Posterior cingulate gyrus (tissue), 11 donors: ENCODE measurements at regions not wholly inside any gene's neighbourhood (a gene's known extent, or its start where the extent isn't known, plus 50 kb on each side); places are given as distances from the start of the nearest gene placed in this dataset.
A peak's percentile ranks its signal among the peaks of the same experiment; 100 is the strongest.

Source experiments
- DNase-seq, 10 donors: peaks; one replicate each; pipeline versions ENCODE4 v3.0.0 to v3.0.0-alpha.2; 2020 to 2021; ENCODE audit warnings: mixed read lengths in 3 of 10
- intact Hi-C: fragments of 100-400 bp; cut with DNase I; formaldehyde crosslinking; loops from one replicate; pipeline ENCODE4 v1.15.1; 2023

GRCh38 chr2:8510519-8510918 lies 171.3 kb upstream of the ID2 start:
- DNase-seq: peak in 2 of 10 donors; percentile 21 to 29
- intact Hi-C loops: no loop called here

DNA sequence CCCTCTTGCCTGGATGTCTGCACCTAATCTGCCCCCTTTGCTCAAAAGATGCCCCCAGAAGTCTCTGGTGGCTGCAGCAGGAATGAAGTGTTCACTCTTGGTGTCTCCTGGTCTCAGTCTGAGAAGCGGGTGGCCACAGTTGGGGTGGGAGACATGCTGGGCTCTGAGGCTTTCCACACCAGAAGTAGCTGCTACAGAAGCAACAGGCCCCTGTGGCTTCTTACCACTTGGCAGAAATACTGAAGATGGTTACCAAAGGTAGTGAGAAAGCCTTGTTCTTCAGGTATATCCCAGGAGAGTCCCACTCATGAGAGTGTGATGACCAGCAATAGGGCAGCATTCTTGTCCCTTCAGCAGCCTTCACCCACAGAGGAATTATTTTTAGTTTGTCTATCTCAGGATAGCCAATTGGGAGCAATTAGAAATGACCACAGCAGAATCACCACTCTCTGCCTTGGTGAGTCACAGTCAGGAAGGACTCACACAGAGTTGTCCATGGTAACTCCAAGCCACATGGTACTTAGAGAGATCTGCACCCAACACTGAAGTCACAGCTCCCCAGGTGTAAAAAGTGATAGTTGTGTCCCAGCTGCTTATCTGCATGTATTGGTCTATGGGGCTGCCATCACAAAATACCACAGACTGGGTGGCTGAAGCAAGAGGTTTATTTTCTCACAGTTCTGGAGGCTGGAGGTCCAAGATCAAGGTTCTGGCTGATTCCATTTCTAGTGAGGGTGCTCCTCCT lies 169.8 kb upstream of the ID2 start:
- DNase-seq: peak in 1 of 10 donors; percentile 20
- intact Hi-C loops: no loop called here

- peak in 1 of 10 donors; percentile 42 for DNase-seq
- intact Hi-C loops: no loop called here
Observed at GRCh38 chr2:8513601-8514273, 168.1 kb upstream of the ID2 start.

- no peak for DNase-seq
- intact Hi-C loops: no loop called here
Observed at GRCh38 chr2:8514274-8514662, 167.6 kb upstream of the ID2 start.

- intact Hi-C loops: no loop called here
- peak in 2 of 10 donors; percentile 53 to 59 for DNase-seq
Observed at GRCh38 chr2:8514796-8515758, 166.8 kb upstream of the ID2 start.

DNA sequence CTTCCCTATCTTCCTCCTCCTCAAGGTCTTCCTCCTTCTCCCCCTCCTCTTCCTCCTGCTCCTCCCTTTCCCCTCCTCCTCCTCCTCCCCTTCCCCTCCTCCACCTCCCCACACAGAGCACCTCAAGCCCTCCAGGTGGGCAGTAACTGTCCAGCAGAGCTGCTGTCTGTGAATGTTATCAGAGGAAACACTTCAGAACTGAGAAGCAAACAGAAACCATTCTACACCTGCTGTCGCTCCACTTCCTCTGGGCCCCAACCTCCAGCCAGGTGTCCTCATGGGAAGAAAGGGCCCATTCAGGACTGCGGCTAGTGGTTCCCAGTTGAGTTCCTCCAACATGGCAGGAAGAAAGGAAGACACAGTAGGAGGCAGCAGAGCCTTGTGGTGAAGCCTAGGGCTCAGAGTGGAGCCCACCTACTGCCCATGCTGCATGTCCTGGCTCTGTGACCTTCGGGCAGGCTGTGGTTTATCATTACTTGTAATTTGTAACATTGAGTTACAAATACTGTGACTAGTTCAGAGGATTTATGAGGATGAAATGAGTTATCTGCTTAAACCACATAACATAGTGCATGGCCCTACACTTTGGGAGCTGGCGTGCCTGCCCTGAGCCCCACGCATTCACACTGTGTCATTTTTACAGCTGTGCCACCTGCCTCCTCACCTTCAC lies 165.9 kb upstream of the ID2 start:
- intact Hi-C loops: no loop called here
- DNase-seq: peak in 2 of 10 donors; percentile 12 to 35

- intact Hi-C loops: no loop called here
Observed at GRCh38 chr2:8517850-8518498, 163.9 kb upstream of the ID2 start.

DNA sequence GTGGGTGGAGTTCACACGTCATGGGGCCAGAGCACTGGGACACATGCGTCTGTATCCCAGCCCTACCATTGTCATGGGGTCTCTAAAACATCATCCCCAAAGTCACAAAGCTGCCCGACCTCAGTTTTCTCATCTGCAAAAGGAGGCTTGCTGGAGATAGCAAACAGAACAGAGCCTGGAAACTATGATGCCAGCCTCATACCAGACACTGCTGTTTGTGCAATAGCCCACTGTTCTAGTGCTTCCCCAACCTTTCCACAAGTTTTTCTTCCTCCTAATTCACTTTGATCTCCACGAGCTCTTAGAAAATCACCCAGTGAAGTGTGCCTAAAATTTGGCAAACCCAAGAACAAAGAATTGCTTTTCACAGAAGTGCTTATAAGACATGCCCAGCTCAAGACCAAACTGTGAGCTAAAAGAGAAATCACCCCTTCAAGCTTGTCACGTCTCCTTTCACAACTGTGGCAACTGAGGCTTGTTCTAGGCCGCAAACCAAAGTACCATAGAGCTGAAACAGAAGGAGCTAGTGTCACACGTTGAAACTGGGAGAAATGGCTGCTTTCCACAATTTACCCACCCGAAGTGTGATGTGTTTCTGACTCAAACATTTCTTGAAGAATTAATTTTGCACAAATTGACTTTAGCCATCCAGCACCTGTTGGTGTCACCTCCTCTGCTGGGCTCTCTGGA lies 162.7 kb upstream of the ID2 start:
- no peak for DNase-seq
- intact Hi-C loops: no loop called here

More at GRCh38 chr2:8517850-8518498, 163.9 kb upstream of the ID2 start:
- peak in 1 of 10 donors; percentile 35 for DNase-seq

DNA sequence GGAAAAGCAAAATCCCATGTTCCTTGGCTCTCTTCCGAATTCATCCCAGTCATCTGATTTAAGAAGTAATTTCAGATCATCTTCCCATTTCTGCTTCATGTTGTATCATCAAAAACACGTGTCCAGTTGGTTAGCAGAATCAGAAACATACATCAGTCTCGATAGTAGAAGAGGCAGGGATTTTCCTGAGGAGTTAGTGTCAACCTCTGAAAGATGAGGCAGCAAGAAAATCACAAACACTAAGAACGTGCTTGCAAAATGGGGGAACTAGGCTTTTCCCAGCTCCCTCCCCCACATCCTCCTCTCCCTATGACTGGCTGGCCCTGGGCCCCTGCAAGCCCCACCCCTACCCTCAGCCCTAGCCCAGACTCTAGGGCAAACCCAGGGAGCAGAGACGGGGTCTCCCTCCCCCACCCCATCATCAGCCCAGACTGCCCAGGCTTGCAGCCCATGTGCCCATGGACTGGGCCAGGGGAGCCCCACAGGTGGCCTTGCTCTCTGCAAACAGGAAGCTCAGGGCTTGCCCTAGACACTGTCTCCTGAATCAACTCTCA lies 161.0 kb upstream of the ID2 start:
- DNase-seq: peak in 1 of 10 donors; percentile 35
- intact Hi-C loops: no loop called here

- intact Hi-C loops: no loop called here
Observed at GRCh38 chr2:8522687-8523086, 159.2 kb upstream of the ID2 start.

DNA sequence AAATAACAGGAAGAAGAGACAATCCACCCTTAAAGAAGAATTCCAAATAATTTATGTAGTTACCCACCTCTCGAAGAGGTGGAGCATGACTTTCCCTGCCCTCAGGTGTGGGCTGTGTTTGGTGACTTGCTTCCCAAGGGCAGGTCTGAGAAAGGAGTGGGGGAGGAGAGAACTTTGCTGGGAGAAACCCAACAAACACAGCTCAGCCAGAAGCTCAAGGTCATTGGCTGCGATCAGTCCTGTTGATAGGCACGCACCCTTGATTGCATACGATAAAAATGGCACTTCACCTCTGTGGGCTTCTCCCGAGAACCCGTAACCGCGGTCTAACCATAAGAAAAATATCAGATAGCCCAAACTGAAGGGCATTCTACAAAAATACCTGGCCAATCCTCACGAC lies 157.5 kb upstream of the ID2 start:
- peak in 1 of 10 donors; percentile 20 for DNase-seq
- intact Hi-C loops: no loop called here

More at GRCh38 chr2:8522687-8523086, 159.2 kb upstream of the ID2 start:
- no peak for DNase-seq

DNA sequence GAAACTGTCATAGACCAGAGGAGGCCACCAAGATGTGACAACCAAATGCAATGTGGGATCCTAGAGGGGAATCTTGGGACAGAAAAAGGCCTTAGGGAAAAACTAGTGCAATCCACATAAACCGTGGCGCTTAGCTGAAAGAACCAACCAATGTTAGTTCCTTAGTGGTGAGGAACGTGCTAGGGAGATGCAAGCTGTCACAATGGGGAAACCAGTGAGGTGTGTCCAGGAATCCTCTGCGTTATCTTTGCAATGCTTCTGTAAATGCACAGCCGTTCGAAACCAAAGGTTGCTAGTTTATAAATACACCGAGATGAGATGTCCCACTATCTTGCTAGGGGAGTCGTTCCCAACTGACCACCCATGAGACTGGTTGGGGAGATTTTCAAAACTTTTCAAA lies 157.0 kb upstream of the ID2 start:
- DNase-seq: no peak
- intact Hi-C loops: loop anchor here (5.0 kb wide), 1 partner anchor 162 kb away; no protein-coding TSS in a partner anchor

- no peak for DNase-seq
- intact Hi-C loops: loop anchor here (5.0 kb wide), 1 partner anchor 162 kb away; no protein-coding TSS in a partner anchor
Observed at GRCh38 chr2:8525236-8525581, 156.6 kb upstream of the ID2 start.

DNA sequence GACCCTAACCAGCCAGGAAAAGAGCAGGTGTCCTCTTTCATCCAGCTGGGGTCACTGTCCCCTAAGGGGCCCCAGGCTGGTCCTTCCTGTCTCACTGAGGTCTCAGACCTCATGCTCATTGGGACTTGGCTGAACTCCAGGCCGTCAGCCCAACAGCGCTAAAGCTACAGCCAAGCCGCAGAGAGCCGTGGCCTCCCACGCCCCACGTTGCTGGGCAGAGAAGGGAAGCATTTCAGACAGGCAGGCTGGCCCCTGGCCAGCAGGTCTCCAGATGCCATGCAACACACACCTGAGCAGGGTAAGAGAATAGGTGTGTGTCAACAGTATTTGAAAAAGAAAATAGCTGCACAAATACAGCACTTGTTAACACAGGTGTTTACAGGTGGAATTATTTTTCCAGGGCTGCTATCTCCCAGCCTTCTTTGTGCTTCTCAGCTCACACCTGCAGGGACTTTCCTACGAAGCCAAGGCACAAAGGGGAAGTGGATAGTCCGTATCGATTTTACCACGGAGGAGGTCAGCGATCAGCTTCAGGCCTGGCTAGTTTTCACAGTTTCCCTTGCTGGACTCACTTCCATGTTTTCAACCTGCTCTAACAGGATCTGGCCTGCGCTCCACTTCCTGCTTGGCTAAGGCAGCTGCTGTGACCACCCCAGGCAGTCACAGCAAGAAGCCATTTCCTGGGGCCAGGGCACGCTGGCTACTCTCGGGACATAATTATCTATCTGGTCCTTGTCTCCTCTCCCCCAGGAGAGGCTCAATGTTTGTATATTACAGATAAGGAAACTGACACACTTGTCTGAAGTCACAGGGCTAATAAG lies 156.1 kb upstream of the ID2 start:
- peak in 9 of 10 donors; percentile 44 to 94 (median 53) for DNase-seq
- intact Hi-C loops: loop anchor here (5.0 kb wide), 1 partner anchor 162 kb away; no protein-coding TSS in a partner anchor

GRCh38 chr2:8526403-8526696 lies 155.5 kb upstream of the ID2 start:
- intact Hi-C loops: loop anchor here (5.0 kb wide), 1 partner anchor 161 kb away; no protein-coding TSS in a partner anchor

GRCh38 chr2:8527031-8527430 lies 154.8 kb upstream of the ID2 start:
- intact Hi-C loops: loop anchor here (5.0 kb wide), 1 partner anchor 160 kb away; no protein-coding TSS in a partner anchor
- peak in 1 of 10 donors; percentile 59 for DNase-seq

More at GRCh38 chr2:8526403-8526696, 155.5 kb upstream of the ID2 start:
- peak in 1 of 10 donors; percentile 9 for DNase-seq

GRCh38 chr2:8527676-8528075 lies 154.2 kb upstream of the ID2 start:
- peak in 1 of 10 donors; percentile 41 for DNase-seq
- intact Hi-C loops: loop anchor here (5.0 kb wide), 1 partner anchor 160 kb away; no protein-coding TSS in a partner anchor

GRCh38 chr2:8528863-8529262 lies 153.0 kb upstream of the ID2 start:
- intact Hi-C loops: loop anchor here (5.0 kb wide), 1 partner anchor 158 kb away; no protein-coding TSS in a partner anchor
- no peak for DNase-seq
